BLaER1 treated with 17β-estradiol and CSF1 and Interleukin-3, amounts not matched to agents 10 nM and 100 nM (cell line): ENCODE measurements at regions not wholly inside any gene's neighbourhood (a gene's known extent, or its start where the extent isn't known, plus 50 kb on each side); places are given as distances from the start of the nearest gene placed in this dataset.
"Not testable (repeated sequence)": the region's sequence is repeated elsewhere in the genome, so short reads cannot be mapped to it uniquely, and the experiment has no call there.

Source experiments
- H3K27ac ChIP-seq, 11 experiments: shearing (Covaris generic); formaldehyde crosslinking; 2 replicates each; pipeline ENCODE4 v1.8.1; 2022
- H3K27me3 ChIP-seq, 11 experiments: shearing (Covaris generic); formaldehyde crosslinking; 2 replicates each; pipeline ENCODE4 v1.8.1; 2022
- H3K36me3 ChIP-seq, 11 experiments: shearing (Covaris generic); formaldehyde crosslinking; 2 replicates each; pipeline ENCODE4 v1.8.1; 2022
- H3K4me1 ChIP-seq, 10 experiments: shearing (Covaris generic); formaldehyde crosslinking; 2 replicates each; pipeline ENCODE4 v1.8.1; 2022
- H3K4me2 ChIP-seq, 11 experiments: shearing (Covaris generic); formaldehyde crosslinking; 2 replicates each; pipeline ENCODE4 v1.8.1; 2022
- H3K4me3 ChIP-seq, 10 experiments: shearing (Covaris generic); formaldehyde crosslinking; 2 replicates each; pipeline ENCODE4 v1.8.1; 2022
- H3K9ac ChIP-seq, 11 experiments: shearing (Covaris generic); formaldehyde crosslinking; 2 replicates each; pipeline ENCODE4 v1.8.1; 2022
- H3K9me3 ChIP-seq, 11 experiments: shearing (Covaris generic); formaldehyde crosslinking; replicated peaks in 1 of 11; 2 replicates each; pipeline ENCODE4 v1.8.1; 2022
- H4K20me1 ChIP-seq, 11 experiments: shearing (Covaris generic); formaldehyde crosslinking; 2 replicates each; pipeline ENCODE4 v1.8.1; 2022
- Cebpa-rat ChIP-seq, 11 experiments: shearing (Covaris generic); IDR thresholded peaks; 2 replicates each; pipeline ENCODE4 v1.8.1; 2022

DNA sequence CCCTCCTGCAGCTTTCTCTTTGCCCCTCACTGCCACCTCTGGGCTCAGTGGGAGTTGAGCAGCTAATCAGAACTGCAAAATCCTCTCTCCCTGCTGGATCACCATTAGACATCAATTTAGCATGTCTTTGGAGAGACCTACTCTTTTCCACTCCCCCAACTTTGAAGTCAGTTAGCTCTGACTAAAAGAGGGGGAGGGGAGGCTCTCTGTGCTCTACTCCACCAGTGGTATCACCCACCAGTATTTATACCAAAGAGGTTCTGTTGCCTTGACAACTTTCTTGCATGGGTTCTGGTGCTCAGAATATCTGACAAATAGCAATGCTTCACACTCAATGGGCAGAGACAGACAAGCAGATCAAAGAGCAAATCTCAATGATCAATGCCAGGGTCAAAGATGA, 146.2 kb upstream of the ROPN1 start:
- TF ChIP-seq Cebpa-rat (IDR thresholded peaks at IDR 0.05), result no peak
- H3K27me3 ChIP-seq, result no peaks in the 10 kb centered on the region

GRCh38 chr3:124140746-124141145, 148.8 kb upstream of the ROPN1 start:
- no peaks in the 10 kb centered on the region for H3K9me3 ChIP-seq
- no peak overlapping the region for H3K4me3 ChIP-seq
- no peak overlapping the region for H3K27ac ChIP-seq
- no peak overlapping the region for H3K4me2 ChIP-seq
- H3K9ac ChIP-seq, result no peak overlapping the region
- H4K20me1 ChIP-seq, result no peaks in the 10 kb centered on the region; a peak in 1 of 22 replicates
- peaks cover 16 to 27% (median 21%) of the 10 kb centered on the region in 10 experiments for H3K4me1 ChIP-seq
- no peaks in the 10 kb centered on the region for H3K27me3 ChIP-seq
- no peaks in the 10 kb centered on the region for H3K36me3 ChIP-seq
- TF ChIP-seq Cebpa-rat (IDR thresholded peaks at IDR 0.05), result no peak

More for the DNA sequence above, 146.2 kb upstream of the ROPN1 start:
- Histone ChIP-seq H3K4me1 (peaks cover 13 to 26% (median 21%) of the 10 kb centered on the region in 10 experiments), H3K27ac (no peak overlapping the region), H4K20me1 (no peaks in the 10 kb centered on the region; a peak in 1 of 22 replicates), H3K4me2 (no peak overlapping the region), H3K9ac (no peak overlapping the region), H3K9me3 (0 out of 22 replicates have a peak, but pooled peaks cover 0 to 4% (median 0%) of the 10 kb centered on the region in 11 experiments), H3K36me3 (no peaks in the 10 kb centered on the region), H3K4me3 (no peak overlapping the region)

DNA sequence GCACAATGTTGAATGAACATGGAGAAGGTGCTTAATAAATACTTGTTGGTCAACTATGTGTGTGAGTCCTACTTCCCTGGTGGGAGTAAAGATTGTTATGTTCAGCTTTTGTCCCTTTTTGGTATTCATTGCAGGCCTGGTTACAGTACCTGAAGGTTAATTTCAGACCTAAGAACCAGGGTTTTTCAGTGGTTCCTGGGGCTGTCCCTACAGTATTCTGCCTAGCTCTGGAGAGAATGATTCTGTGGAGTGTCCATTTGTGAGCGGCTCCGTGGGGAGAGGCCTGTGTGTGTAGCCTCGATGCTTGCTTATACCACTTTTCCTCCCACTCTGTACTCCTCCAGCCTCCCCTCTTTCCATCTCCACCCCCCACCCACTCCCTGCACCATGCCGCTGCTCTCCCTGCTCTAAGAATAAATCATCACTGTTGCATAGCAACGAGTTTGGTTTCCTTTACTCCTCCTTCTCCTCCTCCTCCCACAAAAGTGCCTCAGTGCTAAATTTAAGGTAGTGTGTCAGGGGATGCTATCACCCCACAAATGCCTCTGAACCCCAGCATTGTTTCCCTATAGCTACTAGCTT, 150.6 kb upstream of the ROPN1 start:
- Histone ChIP-seq H3K4me1 (peaks cover 11 to 23% (median 17%) of the 10 kb centered on the region in 10 experiments), H3K9me3 (no peaks in the 10 kb centered on the region), H3K4me2 (peak overlapping the region; percentile 18 to 66 (median 53); a peak in 21 of 22 replicates), H3K27me3 (no peaks in the 10 kb centered on the region), H3K27ac (no peak overlapping the region), H4K20me1 (no peaks in the 10 kb centered on the region; a peak in 1 of 22 replicates), H3K4me3 (no peak overlapping the region), H3K9ac (no peak overlapping the region), H3K36me3 (no peaks in the 10 kb centered on the region)
- no peak for TF ChIP-seq Cebpa-rat (IDR thresholded peaks at IDR 0.05)

GRCh38 chr3:124143047-124143446, 151.1 kb upstream of the ROPN1 start:
- Histone ChIP-seq H3K36me3 (no peaks in the 10 kb centered on the region), H3K27me3 (no peaks in the 10 kb centered on the region), H3K9me3 (no peaks in the 10 kb centered on the region), H3K4me2 (peak overlapping the region in 10 of 11 experiments; percentile 22 to 66 (median 54); a peak in 20 of 22 replicates), H3K27ac (no peak overlapping the region), H4K20me1 (no peaks in the 10 kb centered on the region; a peak in 1 of 22 replicates), H3K9ac (no peak overlapping the region), H3K4me3 (no peak overlapping the region), H3K4me1 (peaks cover 11 to 23% (median 16%) of the 10 kb centered on the region in 10 experiments)
- no peak for TF ChIP-seq Cebpa-rat (IDR thresholded peaks at IDR 0.05)

DNA sequence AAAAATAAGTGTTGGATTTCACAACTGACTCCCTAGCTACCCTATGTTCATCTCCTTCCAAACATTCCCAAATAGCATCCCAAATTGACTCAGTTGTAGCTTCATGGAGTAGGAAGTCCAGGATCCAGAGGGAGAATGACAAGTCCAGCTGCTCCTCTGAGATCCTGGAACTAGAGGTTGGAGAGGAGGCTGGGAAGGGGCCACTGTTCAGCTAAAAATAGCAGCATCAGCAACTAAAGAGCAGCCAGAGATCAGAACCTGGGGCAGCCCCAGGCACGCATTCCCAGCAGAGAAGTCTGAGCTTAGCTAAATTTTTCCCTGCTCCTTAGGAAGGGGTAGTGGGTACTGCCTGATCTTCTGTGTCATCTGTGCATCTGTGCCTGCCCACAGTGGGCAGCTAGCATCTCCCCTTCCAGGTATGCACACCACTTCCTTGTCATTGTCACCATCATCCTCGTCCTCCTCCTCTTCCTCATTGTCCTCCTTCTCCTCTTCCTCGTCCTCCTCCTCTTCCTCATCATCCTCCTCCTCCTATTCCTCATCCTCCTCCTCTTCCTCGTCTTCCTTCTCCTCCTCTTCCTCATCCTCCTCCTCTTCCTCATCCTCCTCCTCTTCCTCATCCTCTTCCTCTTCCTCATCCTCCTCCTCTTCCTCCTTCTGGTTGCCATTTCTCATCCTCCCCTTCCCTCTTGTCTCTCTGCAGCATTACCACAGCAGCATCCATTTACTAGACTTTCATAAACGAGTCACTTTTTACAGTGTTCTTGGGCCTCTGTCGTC, 152.3 kb upstream of the ROPN1 start:
- H3K4me2 ChIP-seq, result no peak overlapping the region
- H3K4me1 ChIP-seq, result peaks cover 11 to 23% (median 16%) of the 10 kb centered on the region in 10 experiments
- H3K9ac ChIP-seq, result no peak overlapping the region
- H3K27ac ChIP-seq, result no peak overlapping the region
- no peaks in the 10 kb centered on the region for H3K27me3 ChIP-seq
- no peaks in the 10 kb centered on the region for H3K9me3 ChIP-seq
- TF ChIP-seq Cebpa-rat (IDR thresholded peaks at IDR 0.05), result no peak
- H3K36me3 ChIP-seq, result no peaks in the 10 kb centered on the region
- no peak overlapping the region for H3K4me3 ChIP-seq
- no peaks in the 10 kb centered on the region; a peak in 1 of 22 replicates for H4K20me1 ChIP-seq

DNA sequence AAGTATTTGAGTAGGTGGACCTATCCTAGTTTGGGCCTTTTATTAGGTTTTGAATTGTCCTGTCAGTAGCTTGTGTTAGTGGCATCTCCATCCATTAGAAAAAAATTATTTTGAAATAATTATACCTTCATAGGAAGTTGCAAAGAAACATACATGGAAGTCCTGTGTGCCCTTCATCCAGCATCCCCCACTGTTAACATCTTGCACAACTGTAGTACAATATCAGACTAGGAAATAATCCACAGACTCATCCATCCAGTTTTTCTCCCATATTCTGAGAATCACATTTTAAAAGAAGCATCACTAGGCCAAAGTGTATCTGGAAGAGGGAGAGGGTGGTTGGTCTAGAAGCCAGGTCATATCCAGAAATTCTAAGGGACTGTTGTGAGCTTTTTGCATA, 155.5 kb upstream of the ROPN1 start:
- H3K27me3 ChIP-seq, result no peaks in the 10 kb centered on the region
- H3K27ac ChIP-seq, result no peak overlapping the region
- no peak for TF ChIP-seq Cebpa-rat (IDR thresholded peaks at IDR 0.05)
- peaks cover 6 to 15% (median 9%) of the 10 kb centered on the region in 10 experiments for H3K4me1 ChIP-seq
- H3K9ac ChIP-seq, result no peak overlapping the region
- H3K9me3 ChIP-seq, result no peaks in the 10 kb centered on the region
- H3K4me3 ChIP-seq, result no peak overlapping the region
- H3K4me2 ChIP-seq, result no peak overlapping the region
- no peaks in the 10 kb centered on the region for H3K36me3 ChIP-seq
- H4K20me1 ChIP-seq, result no peaks in the 10 kb centered on the region

- TF ChIP-seq Cebpa-rat (IDR thresholded peaks at IDR 0.05), result no peak
- peaks cover 1 to 9% (median 3%) of the 10 kb centered on the region in 10 experiments; a peak in 18 of 20 replicates for H3K4me1 ChIP-seq
Observed at GRCh38 chr3:124147946-124148345, 156.0 kb upstream of the ROPN1 start.

DNA sequence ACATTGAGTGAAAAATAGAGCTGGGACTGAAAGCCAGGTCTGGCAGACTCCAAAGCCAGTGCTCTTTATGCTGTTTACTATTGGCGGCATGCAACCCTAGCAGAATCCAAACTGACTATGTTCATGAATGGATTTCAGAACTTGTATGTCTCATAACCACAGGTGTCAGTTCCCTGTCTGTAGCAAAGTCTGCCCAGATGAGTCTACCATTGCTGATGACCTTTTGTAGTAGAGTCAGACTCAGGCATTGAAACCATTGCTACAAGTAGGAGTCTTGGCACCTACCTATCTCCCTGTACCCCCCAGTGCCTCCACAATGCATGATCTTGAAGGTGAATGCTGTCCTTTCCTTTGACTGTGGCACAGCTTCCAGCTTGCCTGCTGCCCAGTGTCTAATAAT, 157.2 kb upstream of the ROPN1 start:
- no peak overlapping the region for H3K4me3 ChIP-seq
- H4K20me1 ChIP-seq, result no peaks in the 10 kb centered on the region
- no peak for TF ChIP-seq Cebpa-rat (IDR thresholded peaks at IDR 0.05)
- H3K27ac ChIP-seq, result no peak overlapping the region
- no peaks in the 10 kb centered on the region for H3K9me3 ChIP-seq
- no peaks in the 10 kb centered on the region for H3K27me3 ChIP-seq
- peaks cover 0 to 6% (median 0%) of the 10 kb centered on the region in 10 experiments; a peak in 1 of 20 replicates for H3K4me1 ChIP-seq
- H3K9ac ChIP-seq, result no peak overlapping the region
- H3K36me3 ChIP-seq, result no peaks in the 10 kb centered on the region
- no peak overlapping the region for H3K4me2 ChIP-seq

More at GRCh38 chr3:124147946-124148345, 156.0 kb upstream of the ROPN1 start:
- Histone ChIP-seq H3K27me3 (no peaks in the 10 kb centered on the region), H3K36me3 (no peaks in the 10 kb centered on the region), H3K9me3 (no peaks in the 10 kb centered on the region), H4K20me1 (no peaks in the 10 kb centered on the region), H3K4me2 (no peak overlapping the region), H3K9ac (no peak overlapping the region), H3K27ac (no peak overlapping the region), H3K4me3 (no peak overlapping the region)

GRCh38 chr3:124149771-124150170, 157.8 kb upstream of the ROPN1 start:
- H3K36me3 ChIP-seq, result no peaks in the 10 kb centered on the region
- no peak overlapping the region for H3K27ac ChIP-seq
- peaks cover 0 to 6% (median 0%) of the 10 kb centered on the region in 10 experiments; a peak in 1 of 20 replicates for H3K4me1 ChIP-seq
- H3K27me3 ChIP-seq, result no peaks in the 10 kb centered on the region
- H4K20me1 ChIP-seq, result no peaks in the 10 kb centered on the region
- H3K4me2 ChIP-seq, result no peak overlapping the region
- no peak overlapping the region for H3K4me3 ChIP-seq
- no peak for TF ChIP-seq Cebpa-rat (IDR thresholded peaks at IDR 0.05)
- H3K9me3 ChIP-seq, result peaks cover 0 to 2% (median 0%) of the 10 kb centered on the region in 11 experiments; a peak in 4 of 22 replicates
- H3K9ac ChIP-seq, result no peak overlapping the region

DNA sequence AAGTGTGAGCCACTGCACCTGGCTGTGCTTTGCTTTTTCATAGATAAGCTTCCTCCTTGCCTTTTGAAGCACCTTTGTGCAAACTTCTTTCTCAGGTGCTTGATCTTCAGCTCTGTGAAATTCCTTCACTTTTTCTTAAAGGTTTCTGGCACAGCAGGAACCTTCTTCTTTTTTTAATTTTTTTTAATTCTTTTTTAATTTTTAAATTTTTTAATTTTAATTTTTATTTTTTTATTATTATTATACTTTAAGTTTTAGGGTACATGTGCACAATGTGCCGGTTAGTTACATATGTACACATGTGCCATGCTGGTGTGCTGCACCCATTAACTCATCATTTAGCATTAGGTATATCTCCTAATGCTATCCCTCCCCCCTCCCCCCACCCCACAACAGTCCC, 161.0 kb upstream of the ROPN1 start:
- H3K27me3 ChIP-seq, H3K9me3 ChIP-seq, H3K4me3 ChIP-seq, H3K27ac ChIP-seq, H3K9ac ChIP-seq, H4K20me1 ChIP-seq, H3K4me2 ChIP-seq, H3K36me3 ChIP-seq: not testable (repeated sequence)
- peaks cover 8 to 13% (median 10%) of the 10 kb centered on the region in 10 experiments; a peak in 13 of 20 replicates for H3K4me1 ChIP-seq
